ENCODE measurements at regions not wholly inside any gene's neighbourhood (a gene's known extent, or its start where the extent isn't known, plus 50 kb on each side); places are given as distances from the start of the nearest gene placed in this dataset.

- TF ChIP-seq EZH2phosphoT487 (IDR thresholded peaks at IDR 0.05; ENCODE audit: low read depth), result no peak
- TF ChIP-seq, protein P1, sequence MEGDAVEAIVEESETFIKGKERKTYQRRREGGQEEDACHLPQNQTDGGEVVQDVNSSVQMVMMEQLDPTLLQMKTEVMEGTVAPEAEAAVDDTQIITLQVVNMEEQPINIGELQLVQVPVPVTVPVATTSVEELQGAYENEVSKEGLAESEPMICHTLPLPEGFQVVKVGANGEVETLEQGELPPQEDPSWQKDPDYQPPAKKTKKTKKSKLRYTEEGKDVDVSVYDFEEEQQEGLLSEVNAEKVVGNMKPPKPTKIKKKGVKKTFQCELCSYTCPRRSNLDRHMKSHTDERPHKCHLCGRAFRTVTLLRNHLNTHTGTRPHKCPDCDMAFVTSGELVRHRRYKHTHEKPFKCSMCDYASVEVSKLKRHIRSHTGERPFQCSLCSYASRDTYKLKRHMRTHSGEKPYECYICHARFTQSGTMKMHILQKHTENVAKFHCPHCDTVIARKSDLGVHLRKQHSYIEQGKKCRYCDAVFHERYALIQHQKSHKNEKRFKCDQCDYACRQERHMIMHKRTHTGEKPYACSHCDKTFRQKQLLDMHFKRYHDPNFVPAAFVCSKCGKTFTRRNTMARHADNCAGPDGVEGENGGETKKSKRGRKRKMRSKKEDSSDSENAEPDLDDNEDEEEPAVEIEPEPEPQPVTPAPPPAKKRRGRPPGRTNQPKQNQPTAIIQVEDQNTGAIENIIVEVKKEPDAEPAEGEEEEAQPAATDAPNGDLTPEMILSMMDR (IDR thresholded peaks at IDR 0.05; ENCODE audit: low read depth, low read length), result no peak
- H2AFZ ChIP-seq (ENCODE audit: low read depth, low read length), result no peak overlapping the region
- no peak overlapping the region for H3K27ac ChIP-seq (ENCODE audit: low read length)
- H3K36me3 ChIP-seq (replicated peaks; ENCODE audit: low read depth, low read length), result no peaks in the 10 kb centered on the region
- H3K79me2 ChIP-seq (ENCODE audit: low read length), result no peaks in the 10 kb centered on the region
- no peaks in the 10 kb centered on the region for H3K9me3 ChIP-seq (ENCODE audit: insufficient read depth, low read length)
- H3K4me2 ChIP-seq (ENCODE audit: low read length), result no peak overlapping the region
- no peaks in the 10 kb centered on the region for H3K4me1 ChIP-seq (ENCODE audit: low read length)
- H4K20me1 ChIP-seq (ENCODE audit: insufficient read depth, low read length), result no peaks in the 10 kb centered on the region
- no peak overlapping the region for H3K4me3 ChIP-seq (ENCODE audit: low read length)
- no peaks in the 10 kb centered on the region for H3K27me3 ChIP-seq (ENCODE audit: low read depth, low read length)
- no peak overlapping the region for H3K9ac ChIP-seq (ENCODE audit: low read length)
These were observed 307.2 kb downstream of the ATP23 start for GRCh38 chr12:58248599-58248998.

- H3K27me3 ChIP-seq (ENCODE audit: low read depth, low read length), result no peaks in the 10 kb centered on the region
- H4K20me1 ChIP-seq (ENCODE audit: insufficient read depth, low read length), result no peaks in the 10 kb centered on the region
- TF ChIP-seq, protein P1 (IDR thresholded peaks at IDR 0.05; ENCODE audit: low read depth, low read length), result no peak
- TF ChIP-seq EZH2phosphoT487 (IDR thresholded peaks at IDR 0.05; ENCODE audit: low read depth), result no peak
- no peaks in the 10 kb centered on the region for H3K79me2 ChIP-seq (ENCODE audit: low read length)
- no peak overlapping the region for H3K27ac ChIP-seq (ENCODE audit: low read length)
- no peak overlapping the region for H3K4me3 ChIP-seq (ENCODE audit: low read length)
- H2AFZ ChIP-seq (ENCODE audit: low read depth, low read length), result no peak overlapping the region
- no peak overlapping the region for H3K4me2 ChIP-seq (ENCODE audit: low read length)
- H3K36me3 ChIP-seq (replicated peaks; ENCODE audit: low read depth, low read length), result no peaks in the 10 kb centered on the region
- H3K9me3 ChIP-seq (ENCODE audit: insufficient read depth, low read length), result no peaks in the 10 kb centered on the region
- H3K4me1 ChIP-seq (ENCODE audit: low read length), result no peaks in the 10 kb centered on the region
- H3K9ac ChIP-seq (ENCODE audit: low read length), result no peak overlapping the region
These were observed 308.2 kb downstream of the ATP23 start for GRCh38 chr12:58249610-58250009.

- Histone ChIP-seq H3K27me3 (ENCODE audit: low read depth, low read length) (no peaks in the 10 kb centered on the region), H3K4me3 (ENCODE audit: low read length) (no peak overlapping the region), H3K79me2 (ENCODE audit: low read length) (no peaks in the 10 kb centered on the region), H3K9me3 (ENCODE audit: insufficient read depth, low read length) (no peaks in the 10 kb centered on the region), H3K4me2 (ENCODE audit: low read length) (no peak overlapping the region), H2AFZ (ENCODE audit: low read depth, low read length) (no peak overlapping the region), H4K20me1 (ENCODE audit: insufficient read depth, low read length) (no peaks in the 10 kb centered on the region), H3K27ac (ENCODE audit: low read length) (no peak overlapping the region), H3K36me3 (replicated peaks; ENCODE audit: low read depth, low read length) (no peaks in the 10 kb centered on the region), H3K4me1 (ENCODE audit: low read length) (no peaks in the 10 kb centered on the region), H3K9ac (ENCODE audit: low read length) (no peak overlapping the region)
- TF ChIP-seq, protein P1 (IDR thresholded peaks at IDR 0.05; ENCODE audit: low read depth, low read length), result no peak
- no peak for TF ChIP-seq EZH2phosphoT487 (IDR thresholded peaks at IDR 0.05; ENCODE audit: low read depth)
These were observed 308.7 kb downstream of the ATP23 start for GRCh38 chr12:58250077-58250476.

DNA sequence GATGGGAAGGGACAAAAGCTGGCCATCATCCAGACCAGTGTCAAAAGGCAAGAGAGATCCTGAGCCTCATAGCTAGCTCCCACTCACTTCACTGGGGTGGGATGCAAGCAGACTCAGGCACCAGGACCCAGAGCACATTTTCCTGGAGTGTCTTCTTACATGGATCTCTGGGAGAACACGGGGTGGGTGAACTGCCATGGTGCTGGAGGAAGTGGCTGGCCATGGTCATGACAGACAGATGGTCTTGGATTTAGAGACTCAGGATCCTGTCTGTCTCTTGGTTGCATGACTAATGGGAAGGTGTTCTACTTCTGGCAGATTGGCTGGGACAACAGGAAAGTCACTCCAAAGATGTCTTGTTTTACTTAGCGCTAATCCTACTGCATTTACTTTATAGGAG lies 311.5 kb downstream of the ATP23 start:
- no peaks in the 10 kb centered on the region for H3K9me3 ChIP-seq (ENCODE audit: insufficient read depth, low read length)
- TF ChIP-seq, protein P1 (IDR thresholded peaks at IDR 0.05; ENCODE audit: low read depth, low read length), result no peak
- TF ChIP-seq EZH2phosphoT487 (IDR thresholded peaks at IDR 0.05; ENCODE audit: low read depth), result no peak

More for the DNA sequence above, 311.5 kb downstream of the ATP23 start:
- Histone ChIP-seq H3K4me3 (ENCODE audit: low read length) (no peak overlapping the region), H4K20me1 (ENCODE audit: insufficient read depth, low read length) (no peaks in the 10 kb centered on the region), H3K27me3 (ENCODE audit: low read depth, low read length) (no peaks in the 10 kb centered on the region), H3K36me3 (replicated peaks; ENCODE audit: low read depth, low read length) (no peaks in the 10 kb centered on the region), H3K27ac (ENCODE audit: low read length) (no peak overlapping the region), H3K4me1 (ENCODE audit: low read length) (no peaks in the 10 kb centered on the region), H2AFZ (ENCODE audit: low read depth, low read length) (no peak overlapping the region), H3K4me2 (ENCODE audit: low read length) (no peak overlapping the region), H3K9ac (ENCODE audit: low read length) (no peak overlapping the region), H3K79me2 (ENCODE audit: low read length) (no peaks in the 10 kb centered on the region)
